ENCODE measurements at regions not wholly inside any gene's neighbourhood (a gene's known extent, or its start where the extent isn't known, plus 50 kb on each side); places are given as distances from the start of the nearest gene placed in this dataset.
"Not testable (repeated sequence)": the region's sequence is repeated elsewhere in the genome, so short reads cannot be mapped to it uniquely, and the experiment has no call there.

GRCh38 chr2:152273732-152274260 is 61.2 kb upstream of the FMNL2 start:
- DNase-seq (ENCODE audit: low read depth), result not testable (repeated sequence)

- not testable (repeated sequence) for DNase-seq (ENCODE audit: low read depth)
These were observed 57.1 kb upstream of the FMNL2 start for GRCh38 chr2:152277896-152278295.

GRCh38 chr2:152278526-152278925 is 56.4 kb upstream of the FMNL2 start:
- DNase-seq (ENCODE audit: low read depth), result no peak

- DNase-seq (ENCODE audit: low read depth), result not testable (repeated sequence)
These were observed 55.6 kb upstream of the FMNL2 start for GRCh38 chr2:152279367-152279766.

- peak; percentile 7 for DNase-seq (ENCODE audit: low read depth)
These were observed 54.2 kb upstream of the FMNL2 start for GRCh38 chr2:152280780-152281179.

- DNase-seq (ENCODE audit: low read depth), result no peak
These were observed 51.6 kb upstream of the FMNL2 start for GRCh38 chr2:152283392-152283791.

- no peak for DNase-seq (ENCODE audit: low read depth)
These were observed 50.6 kb upstream of the FMNL2 start for GRCh38 chr2:152284398-152284797.
